Tibial artery (tissue), 4 donors: ENCODE measurements at regions not wholly inside any gene's neighbourhood (a gene's known extent, or its start where the extent isn't known, plus 50 kb on each side); places are given as distances from the start of the nearest gene placed in this dataset.

Source experiments
- DNase-seq, 2 donors: peaks; one replicate each; pipeline ENCODE4 v3.0.0-alpha.2; 2019
- H3K27ac ChIP-seq, 2 donors: fragments of 200-600 bp; sonication (generic) in 1 of 2; 1 replicate in 1 of 2; 2 replicates in 1 of 2; pipeline ENCODE4 v1.5.1; 2018 to 2019; ENCODE audit warnings: mild to moderate bottlenecking in 1 of 2
- H3K27me3 ChIP-seq, 2 donors: fragments of 200-600 bp; sonication (generic) in 1 of 2; one replicate each; pipeline versions ENCODE4 v1.5.1 to v1.6.0; 2016 to 2019
- H3K36me3 ChIP-seq, 3 donors: fragments of 200-600 bp; sonication (generic) in 2 of 3; one replicate each; pipeline ENCODE4 v1.5.1; 2016 to 2019; ENCODE audit warnings: mild to moderate bottlenecking in 2 of 3
- H3K4me1 ChIP-seq, 4 donors: fragments of 200-600 bp; sonication (generic) in 2 of 4; 1 replicate in 3 of 4; 2 replicates in 1 of 4; pipeline ENCODE4 v1.5.1; 2016 to 2019
- H3K4me3 ChIP-seq, 2 donors: fragments of 200-600 bp; sonication (generic) in 1 of 2; 1 replicate in 1 of 2; 2 replicates in 1 of 2; pipeline ENCODE4 v1.5.1; 2018 to 2019; ENCODE audit warnings: mild to moderate bottlenecking in 2 of 2
- H3K9me3 ChIP-seq, 3 donors: fragments of 200-600 bp; sonication (generic) in 1 of 3; one replicate each; pipeline ENCODE4 v1.5.1; 2016 to 2019
- intact Hi-C: fragments of 100-400 bp; cut with DNase I; formaldehyde crosslinking; loops from one replicate; pipeline ENCODE4 v1.15.0; 2023; ENCODE audit warnings: low total_unique reads
- TF ChIP-seq, protein P1 (sequence below), 2 experiments: fragments of 200-600 bp in 1 of 2; fragments of 450-650 bp in 1 of 2; IDR thresholded peaks; one replicate each; pipeline ENCODE4 v1.5.1; 2017 to 2019; ENCODE audit warnings: antibody characterized with exemption in 2 of 2, mild to moderate bottlenecking in 1 of 2, moderate library complexity in 1 of 2

DNA sequence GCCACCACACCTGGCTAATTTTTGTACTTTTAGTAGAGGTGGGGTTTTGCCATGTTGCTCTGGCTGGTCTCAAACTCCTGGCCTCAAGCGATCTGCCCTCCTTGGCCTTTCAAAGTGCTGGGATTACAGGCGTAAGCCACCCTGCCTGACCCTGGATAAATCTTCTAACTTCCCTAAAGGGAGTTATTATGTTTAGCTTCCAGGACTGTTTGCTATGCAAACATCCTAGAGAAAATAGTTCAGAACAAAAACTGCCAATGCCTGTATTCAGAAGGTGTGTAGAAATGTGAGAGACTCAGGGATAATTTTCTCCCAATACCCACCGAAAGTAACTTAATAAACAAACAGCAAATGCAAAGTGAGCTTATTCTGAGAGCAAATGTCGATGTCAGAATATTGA, 301.2 kb downstream of the TGFB2 start:
- Histone ChIP-seq H3K36me3 (no peaks in the 10 kb centered on the region), H3K27me3 (no peaks in the 10 kb centered on the region), H3K4me1 (peaks cover 0 to 9% (median 4%) of the 10 kb centered on the region in 4 donors), H3K9me3 (no peaks in the 10 kb centered on the region), H3K4me3 (no peak overlapping the region), H3K27ac (no peak overlapping the region)
- TF ChIP-seq, protein P1, sequence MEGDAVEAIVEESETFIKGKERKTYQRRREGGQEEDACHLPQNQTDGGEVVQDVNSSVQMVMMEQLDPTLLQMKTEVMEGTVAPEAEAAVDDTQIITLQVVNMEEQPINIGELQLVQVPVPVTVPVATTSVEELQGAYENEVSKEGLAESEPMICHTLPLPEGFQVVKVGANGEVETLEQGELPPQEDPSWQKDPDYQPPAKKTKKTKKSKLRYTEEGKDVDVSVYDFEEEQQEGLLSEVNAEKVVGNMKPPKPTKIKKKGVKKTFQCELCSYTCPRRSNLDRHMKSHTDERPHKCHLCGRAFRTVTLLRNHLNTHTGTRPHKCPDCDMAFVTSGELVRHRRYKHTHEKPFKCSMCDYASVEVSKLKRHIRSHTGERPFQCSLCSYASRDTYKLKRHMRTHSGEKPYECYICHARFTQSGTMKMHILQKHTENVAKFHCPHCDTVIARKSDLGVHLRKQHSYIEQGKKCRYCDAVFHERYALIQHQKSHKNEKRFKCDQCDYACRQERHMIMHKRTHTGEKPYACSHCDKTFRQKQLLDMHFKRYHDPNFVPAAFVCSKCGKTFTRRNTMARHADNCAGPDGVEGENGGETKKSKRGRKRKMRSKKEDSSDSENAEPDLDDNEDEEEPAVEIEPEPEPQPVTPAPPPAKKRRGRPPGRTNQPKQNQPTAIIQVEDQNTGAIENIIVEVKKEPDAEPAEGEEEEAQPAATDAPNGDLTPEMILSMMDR (IDR thresholded peaks at IDR 0.05): no peak
- intact Hi-C loops: no loop called here
- DNase-seq: no peak

DNA sequence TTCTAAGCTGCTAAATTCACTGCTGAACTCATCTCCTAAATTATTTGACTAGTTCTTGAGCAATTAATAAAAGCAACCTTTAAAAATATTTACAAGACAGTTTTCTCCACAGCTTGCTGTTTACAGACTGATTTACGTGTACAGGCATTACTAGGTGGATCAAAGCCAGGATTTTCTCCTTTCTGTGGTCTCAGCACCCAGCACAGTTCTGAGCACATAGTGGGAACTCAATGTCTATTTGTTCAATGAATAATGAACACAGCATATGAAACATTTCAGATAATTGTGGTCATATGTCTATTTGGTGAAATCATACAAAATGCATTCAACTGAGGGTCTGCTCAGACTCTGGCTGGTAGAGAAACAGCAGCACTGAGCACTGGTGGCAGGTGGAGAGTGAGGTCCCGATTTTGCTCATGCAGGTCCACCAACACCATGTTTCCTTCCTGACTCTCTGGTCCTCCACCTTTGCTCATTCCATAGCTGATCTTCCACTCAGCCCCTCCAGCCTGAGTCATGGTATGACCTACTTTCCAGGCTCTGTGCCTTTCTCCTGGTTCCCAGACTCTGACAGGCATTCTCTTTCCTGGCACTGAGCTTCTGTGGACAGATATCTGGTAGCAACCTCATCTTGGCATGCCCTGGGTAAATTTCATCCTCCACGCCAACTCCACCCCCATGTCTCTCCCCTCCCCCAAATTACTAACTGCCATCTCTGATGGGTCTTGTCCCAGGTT, 311.3 kb downstream of the TGFB2 start:
- H3K9me3 ChIP-seq: no peaks in the 10 kb centered on the region
- no peaks in the 10 kb centered on the region for H3K27me3 ChIP-seq
- no peak overlapping the region for H3K4me3 ChIP-seq
- H3K36me3 ChIP-seq: no peaks in the 10 kb centered on the region
- intact Hi-C loops: no loop called here
- no peak overlapping the region for H3K27ac ChIP-seq
- peaks cover 0 to 47% (median 14%) of the 10 kb centered on the region in 4 donors for H3K4me1 ChIP-seq
- TF ChIP-seq, protein P1 (IDR thresholded peaks at IDR 0.05): no peak
- no peak for DNase-seq

DNA sequence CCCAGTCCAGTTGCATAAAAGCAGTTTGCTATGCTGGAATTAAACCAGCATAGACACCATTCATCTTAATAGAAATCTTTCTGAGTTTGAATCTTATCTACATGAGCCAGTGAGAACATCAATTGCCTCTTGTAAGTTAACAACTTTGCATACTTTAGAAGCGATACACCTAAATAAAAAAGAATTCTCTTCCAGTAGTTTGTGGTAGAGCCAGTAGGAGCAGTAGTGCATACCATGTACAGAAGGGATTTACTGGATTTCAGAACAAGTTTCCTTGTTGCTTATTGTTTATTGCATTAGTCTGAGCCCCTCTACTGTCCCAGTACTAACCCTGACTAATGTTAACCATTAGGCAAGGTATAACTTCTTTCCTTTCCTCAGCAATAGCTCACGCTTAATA, 313.1 kb downstream of the TGFB2 start:
- H3K36me3 ChIP-seq: no peaks in the 10 kb centered on the region
- no peak overlapping the region for H3K4me3 ChIP-seq
- no peaks in the 10 kb centered on the region for H3K9me3 ChIP-seq
- TF ChIP-seq, protein P1 (IDR thresholded peaks at IDR 0.05): no peak
- no peak for DNase-seq
- intact Hi-C loops: no loop called here
- peaks cover 0 to 49% (median 14%) of the 10 kb centered on the region in 4 donors for H3K4me1 ChIP-seq
- H3K27ac ChIP-seq: no peak overlapping the region
- H3K27me3 ChIP-seq: no peaks in the 10 kb centered on the region

DNA sequence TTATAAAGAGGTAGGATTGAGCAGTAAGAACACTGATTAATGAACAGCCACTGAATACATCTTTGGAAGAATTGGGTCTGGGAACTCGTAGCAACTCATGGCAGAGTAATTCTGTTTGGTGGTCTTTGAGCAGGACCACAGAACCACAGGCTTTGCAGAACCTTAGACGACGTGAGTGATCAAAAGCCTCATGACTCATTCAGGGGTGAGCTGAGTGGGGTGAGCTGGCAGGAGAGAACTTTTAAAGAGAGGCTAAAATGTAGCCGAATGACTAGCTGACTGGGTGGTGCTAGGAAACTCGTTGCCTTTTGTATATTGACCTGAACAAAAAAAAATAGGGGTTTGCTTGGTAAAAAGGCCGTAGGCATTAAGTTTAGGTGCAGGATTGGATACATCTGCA, 313.8 kb downstream of the TGFB2 start:
- H3K36me3 ChIP-seq: no peaks in the 10 kb centered on the region
- H3K4me3 ChIP-seq: no peak overlapping the region
- no peaks in the 10 kb centered on the region for H3K9me3 ChIP-seq
- intact Hi-C loops: no loop called here
- no peaks in the 10 kb centered on the region for H3K27me3 ChIP-seq
- TF ChIP-seq, protein P1 (IDR thresholded peaks at IDR 0.05): no peak
- peaks cover 0 to 49% (median 14%) of the 10 kb centered on the region in 4 donors for H3K4me1 ChIP-seq
- H3K27ac ChIP-seq: no peak overlapping the region
- no peak for DNase-seq

DNA sequence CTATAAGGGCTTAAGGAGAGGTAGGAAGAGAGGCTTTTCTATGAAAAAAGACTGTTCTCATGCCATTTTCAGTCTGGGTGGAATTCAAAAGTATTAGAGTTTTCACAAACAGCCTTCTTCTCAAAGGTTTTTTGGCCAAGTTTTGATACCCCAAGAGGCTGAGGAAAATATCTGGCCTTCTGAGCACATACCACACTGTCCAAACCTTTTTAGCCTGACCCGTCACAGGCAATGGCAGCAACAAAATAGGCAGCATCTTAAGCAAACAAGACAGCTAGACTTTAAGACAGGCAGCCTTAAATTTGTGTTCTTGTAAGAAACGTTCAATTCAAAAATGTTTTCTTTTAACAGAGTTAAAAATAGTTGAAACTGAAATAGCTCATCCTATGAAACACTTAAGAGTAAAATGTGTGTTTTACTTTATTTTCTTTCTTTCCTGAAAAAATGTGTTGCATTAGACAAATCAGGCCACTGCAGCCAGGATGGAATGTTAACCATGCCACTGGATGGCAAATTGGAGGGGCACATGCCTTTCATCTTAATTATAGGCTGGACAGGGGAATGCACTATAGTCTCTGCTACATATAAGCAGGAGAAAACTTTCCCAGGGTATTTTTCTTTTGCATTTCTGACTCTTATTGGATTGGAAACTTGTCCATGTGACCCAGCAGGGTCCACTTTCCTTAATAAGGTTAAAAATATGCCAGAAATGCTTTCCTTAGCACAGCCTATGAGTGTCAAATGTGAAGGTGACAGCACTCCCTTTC, 315.0 kb downstream of the TGFB2 start:
- no peaks in the 10 kb centered on the region for H3K27me3 ChIP-seq
- peaks cover 0 to 58% (median 16%) of the 10 kb centered on the region in 4 donors for H3K4me1 ChIP-seq
- H3K27ac ChIP-seq: peak overlapping the region; percentile 52 to 61
- no peaks in the 10 kb centered on the region for H3K9me3 ChIP-seq
- no peak overlapping the region for H3K4me3 ChIP-seq
- DNase-seq: no peak
- TF ChIP-seq, protein P1 (IDR thresholded peaks at IDR 0.05): no peak
- no peaks in the 10 kb centered on the region for H3K36me3 ChIP-seq
- intact Hi-C loops: loop anchor here (5.0 kb wide), 1 partner anchor 38 kb away; no protein-coding TSS in a partner anchor
